ENCODE measurements at regions not wholly inside any gene's neighbourhood (a gene's known extent, or its start where the extent isn't known, plus 50 kb on each side); places are given as distances from the start of the nearest gene placed in this dataset.
"Not testable (repeated sequence)": the region's sequence is repeated elsewhere in the genome, so short reads cannot be mapped to it uniquely, and the experiment has no call there.

DNA sequence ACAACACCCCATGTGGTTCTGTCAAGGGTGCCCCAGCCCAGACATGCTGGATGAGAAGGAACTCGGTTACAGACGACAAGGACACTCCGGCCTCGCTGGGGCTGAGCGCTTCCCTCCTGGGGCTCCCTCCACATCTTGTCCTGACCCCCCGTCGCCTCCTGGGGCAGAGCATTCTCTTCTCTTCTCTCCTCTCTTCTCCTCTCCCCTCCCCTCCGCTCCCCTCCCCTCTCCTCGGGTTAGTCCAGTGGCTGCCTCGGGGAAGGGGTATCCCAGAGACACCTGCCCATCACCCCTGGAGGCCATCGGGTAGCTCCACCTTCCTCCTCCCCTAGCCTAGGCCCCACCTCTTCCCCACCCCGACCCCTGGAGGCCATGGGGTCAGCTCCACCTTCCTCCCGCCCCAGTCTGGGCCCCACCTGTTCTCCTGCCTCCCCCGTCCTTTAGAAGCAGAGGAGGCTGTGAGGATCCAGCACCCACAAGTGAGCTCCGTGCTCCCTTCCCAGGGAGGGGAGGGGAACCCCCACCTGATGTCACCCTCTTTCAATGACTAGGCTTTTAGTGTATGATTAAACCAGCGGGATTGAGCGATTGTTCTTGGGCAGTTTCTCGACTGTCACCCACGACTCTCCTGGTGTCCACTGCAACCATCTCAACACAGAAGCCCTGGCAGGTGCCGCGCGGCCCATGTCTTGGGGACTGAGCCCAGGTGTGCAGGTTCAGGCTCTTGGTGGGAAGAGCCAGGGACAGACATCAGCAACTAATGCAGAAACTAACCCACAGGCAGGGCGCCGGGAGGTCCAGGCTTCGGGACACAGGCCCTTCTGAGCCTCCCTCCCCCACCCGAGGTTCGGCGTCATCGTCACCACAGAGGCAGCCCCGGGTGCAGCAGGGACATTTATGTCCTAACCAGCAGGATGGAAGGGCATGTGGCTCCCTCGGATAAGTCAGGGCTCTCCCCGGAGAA lies 330.4 kb downstream of the ADGRD1 start:
- H2BK120ac ChIP-seq (replicated peaks; ENCODE audit: low read depth, low read length); H4K20me1 ChIP-seq (replicated peaks in 1 of 2; ENCODE audit: control insufficient read depth in 1 of 2, insufficient read depth in 2 of 2, low read length in 2 of 2); H3K56ac ChIP-seq (replicated peaks; ENCODE audit: insufficient read length, low read depth, low read length); H3K23ac ChIP-seq (ENCODE audit: insufficient read length); H4K91ac ChIP-seq (replicated peaks; ENCODE audit: insufficient read length, low read length); H3K23me2 ChIP-seq (ENCODE audit: low read depth, low read length); CTCF ChIA-PET (ENCODE audit: partially characterized antibody); H3K4me1 ChIP-seq (replicated peaks in 1 of 4; ENCODE audit: control insufficient read depth in 3 of 4, insufficient read depth in 4 of 4, low read length in 3 of 4); H3K27ac ChIP-seq (ENCODE audit: low read depth, low read length); H2AFZ ChIP-seq (ENCODE audit: low read length); H3K9me3 ChIP-seq (ENCODE audit: insufficient read depth in 2 of 2, low read depth in 1 of 2, low read length in 1 of 2); H3K9ac ChIP-seq (replicated peaks in 1 of 4; ENCODE audit: extremely low read depth in 1 of 4, low read depth in 3 of 4, low read length in 3 of 4); H3K14ac ChIP-seq (ENCODE audit: insufficient read length); H3K79me1 ChIP-seq (ENCODE audit: low read depth, low read length); H3K4ac ChIP-seq (replicated peaks; ENCODE audit: insufficient read length, low read depth, low read length); H3K4me3 ChIP-seq (ENCODE audit: extremely low read depth in 1 of 4, insufficient read depth in 2 of 4, low read depth in 3 of 4, low read length in 4 of 4); H3K36me3 ChIP-seq (ENCODE audit: control insufficient read depth in 2 of 4, insufficient read depth in 4 of 4, low read length in 3 of 4); H4K8ac ChIP-seq (ENCODE audit: extremely low read depth, insufficient read depth, low read length); H3K4me2 ChIP-seq (ENCODE audit: insufficient read depth in 1 of 2, low read depth in 2 of 2, low read length in 2 of 2); H4K5ac ChIP-seq (ENCODE audit: insufficient read length, low read depth, low read length); H3K18ac ChIP-seq (ENCODE audit: extremely low read depth, low read length); H3K27me3 ChIP-seq (replicated peaks in 1 of 4; ENCODE audit: control insufficient read depth in 3 of 4, extremely low read depth in 1 of 4, insufficient read depth in 3 of 4, low read length in 3 of 4); POLR2A ChIA-PET (ENCODE audit: partially characterized antibody); H3K79me2 ChIP-seq (ENCODE audit: control insufficient read depth in 1 of 2, insufficient read depth in 2 of 2, low read length in 2 of 2): not testable (repeated sequence)
- 96% methylated on average over 20 of the region's 32 CpGs; no CpG with 5 or more reads in 1 of the 2 experiments for WGBS, 2 experiments (ENCODE audit: extremely low coverage in 1 of 2, insufficient coverage in 1 of 2, insufficient read length in 1 of 2, insufficient replicate concordance in 2 of 2, low coverage in 1 of 2, low lambda C conversion rate in 2 of 2, missing lambda C conversion rate in 1 of 2)
- FAIRE-seq (peak; percentile 79), DNase-seq (ENCODE audit: low read depth in 1 of 2, low spot score in 2 of 2) (peak in 1 of 2 experiments; percentile 52)
- Histone ChIP-seq H2BK15ac (ENCODE audit: low read length) (peak overlapping the region; percentile 95; the same call in 1 of the 2 replicates), H2BK20ac (ENCODE audit: low read length) (peak overlapping the region; percentile 72; the same call in 1 of the 2 replicates), H2AK5ac (ENCODE audit: low read depth, low read length) (peak overlapping the region; percentile 82; the same call in 1 of the 2 replicates), H2BK5ac (ENCODE audit: low read depth, low read length) (peak overlapping the region; percentile 61), H2BK12ac (ENCODE audit: low read depth, low read length) (peak overlapping the region; percentile 92)

Measured in H1 (cell line).